ENCODE measurements at regions not wholly inside any gene's neighbourhood (a gene's known extent, or its start where the extent isn't known, plus 50 kb on each side); places are given as distances from the start of the nearest gene placed in this dataset.

GRCh38 chr1:58397187-58397820 is 149.2 kb downstream of the OMA1 start:
- TF ChIP-seq REST (IDR thresholded peaks at IDR 0.05; ENCODE audit: insufficient read depth in 1 of 2, low read depth in 2 of 2, low read length in 2 of 2) (no peak), POLR2AphosphoS5 (IDR thresholded peaks at IDR 0.05; ENCODE audit: low read depth, low read length) (no peak), TAF1 (IDR thresholded peaks at IDR 0.05; ENCODE audit: borderline replicate concordance, insufficient read depth, low read length) (no peak), FOXP2 (optimal IDR thresholded peaks at IDR 0.05; ENCODE audit: borderline replicate concordance, extremely low read depth, extremely low read length, insufficient read depth) (no peak), SIN3A (IDR thresholded peaks at IDR 0.05; ENCODE audit: borderline replicate concordance, insufficient read depth, low read length) (no peak)

DNA sequence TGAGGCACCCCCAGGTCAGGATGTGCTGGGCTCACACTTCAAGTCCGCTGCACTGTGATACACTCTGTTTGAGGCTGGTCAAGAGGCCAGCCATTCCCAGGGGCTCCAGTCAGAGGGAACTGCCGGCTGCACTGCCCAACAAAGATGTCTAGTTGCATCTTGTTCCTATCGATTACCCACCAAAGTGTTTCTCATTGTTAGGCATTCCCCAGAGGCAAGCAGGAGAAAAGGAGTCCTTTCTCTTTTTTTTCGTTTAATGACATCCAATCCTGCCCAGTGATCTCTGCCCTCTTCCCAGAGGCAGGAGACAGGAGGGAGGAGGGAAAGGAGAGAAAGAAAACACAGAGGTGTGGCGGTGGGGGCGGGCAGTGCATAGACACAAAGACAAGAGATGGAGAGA is 150.4 kb downstream of the OMA1 start:
- TF ChIP-seq SIN3A (IDR thresholded peaks at IDR 0.05; ENCODE audit: borderline replicate concordance, insufficient read depth, low read length) (no peak), REST (IDR thresholded peaks at IDR 0.05; ENCODE audit: insufficient read depth in 1 of 2, low read depth in 2 of 2, low read length in 2 of 2) (no peak), TAF1 (IDR thresholded peaks at IDR 0.05; ENCODE audit: borderline replicate concordance, insufficient read depth, low read length) (no peak), FOXP2 (optimal IDR thresholded peaks at IDR 0.05; ENCODE audit: borderline replicate concordance, extremely low read depth, extremely low read length, insufficient read depth) (no peak), POLR2AphosphoS5 (IDR thresholded peaks at IDR 0.05; ENCODE audit: low read depth, low read length) (no peak)

GRCh38 chr1:58395355-58395754 is 151.2 kb downstream of the OMA1 start:
- TF ChIP-seq POLR2AphosphoS5 (IDR thresholded peaks at IDR 0.05; ENCODE audit: low read depth, low read length) (no peak), REST (IDR thresholded peaks at IDR 0.05; ENCODE audit: insufficient read depth in 1 of 2, low read depth in 2 of 2, low read length in 2 of 2) (peak in 1 of 2 experiments; percentile 63; a peak in 1 of 4 replicates), TAF1 (IDR thresholded peaks at IDR 0.05; ENCODE audit: borderline replicate concordance, insufficient read depth, low read length) (0 out of 2 replicates have a peak, but pooled peaks have one; percentile 22)

DNA sequence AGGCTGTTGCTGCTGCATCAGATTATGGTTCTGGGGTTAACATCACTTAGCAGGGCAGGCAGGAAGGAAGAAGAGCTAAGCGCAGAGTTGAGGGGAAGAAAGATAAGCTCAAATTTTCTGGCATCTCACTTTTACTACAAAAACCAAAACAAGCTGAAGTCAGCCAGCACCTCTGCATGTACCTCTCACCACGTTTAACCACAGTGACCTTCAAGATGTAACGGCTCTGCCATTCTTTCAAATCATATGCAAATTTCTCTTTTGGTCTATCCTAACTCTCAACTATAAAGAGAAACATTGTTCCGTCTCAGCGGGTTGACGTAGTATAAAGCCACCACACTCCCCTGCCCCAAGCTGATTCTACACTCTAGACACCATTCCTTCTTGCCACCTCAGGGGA is 154.4 kb downstream of the OMA1 start:
- TF ChIP-seq REST (IDR thresholded peaks at IDR 0.05; ENCODE audit: insufficient read depth in 1 of 2, low read depth in 2 of 2, low read length in 2 of 2) (no peak), FOXP2 (optimal IDR thresholded peaks at IDR 0.05; ENCODE audit: borderline replicate concordance, extremely low read depth, extremely low read length, insufficient read depth) (no peak), TAF1 (IDR thresholded peaks at IDR 0.05; ENCODE audit: borderline replicate concordance, insufficient read depth, low read length) (no peak), SIN3A (IDR thresholded peaks at IDR 0.05; ENCODE audit: borderline replicate concordance, insufficient read depth, low read length) (no peak), POLR2AphosphoS5 (IDR thresholded peaks at IDR 0.05; ENCODE audit: low read depth, low read length) (no peak)

GRCh38 chr1:58391514-58391913 is 155.0 kb downstream of the OMA1 start:
- TF ChIP-seq SIN3A (IDR thresholded peaks at IDR 0.05; ENCODE audit: borderline replicate concordance, insufficient read depth, low read length) (no peak), FOXP2 (optimal IDR thresholded peaks at IDR 0.05; ENCODE audit: borderline replicate concordance, extremely low read depth, extremely low read length, insufficient read depth) (no peak), POLR2AphosphoS5 (IDR thresholded peaks at IDR 0.05; ENCODE audit: low read depth, low read length) (no peak), TAF1 (IDR thresholded peaks at IDR 0.05; ENCODE audit: borderline replicate concordance, insufficient read depth, low read length) (no peak), REST (IDR thresholded peaks at IDR 0.05; ENCODE audit: insufficient read depth in 1 of 2, low read depth in 2 of 2, low read length in 2 of 2) (no peak)
